ENCODE measurements at regions not wholly inside any gene's neighbourhood (a gene's known extent, or its start where the extent isn't known, plus 50 kb on each side); places are given as distances from the start of the nearest gene placed in this dataset.

DNA sequence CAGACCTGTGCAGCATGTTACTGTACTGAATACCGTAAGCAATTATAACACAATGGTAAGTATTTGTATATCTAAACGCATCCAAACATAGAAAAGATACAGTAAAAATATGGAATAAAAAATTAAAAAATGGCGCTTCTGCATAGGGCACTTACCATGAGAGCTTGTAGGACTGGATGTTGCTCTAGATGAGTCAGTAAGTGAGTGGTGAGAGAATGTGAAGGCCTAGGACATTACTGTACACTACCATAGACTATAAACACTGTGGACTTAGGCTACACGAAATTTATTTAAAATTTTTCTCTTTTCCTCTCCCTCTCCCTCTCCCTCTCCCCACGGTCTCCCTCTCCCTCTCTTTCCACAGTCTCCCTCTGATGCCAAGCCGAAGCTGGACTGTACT is 194.5 kb upstream of the CDKN3 start:
- Histone ChIP-seq H3K27me3 (no peaks in the 10 kb centered on the region), H3K4me3 (no peak overlapping the region), H3K36me3 (no peaks in the 10 kb centered on the region), H3K9me3 (peaks cover 0 to 7% (median 0%) of the 10 kb centered on the region in 4 donors), H3K27ac (replicated peaks in 1 of 4) (no peak overlapping the region), H3K4me1 (no peaks in the 10 kb centered on the region)
- intact Hi-C loops (cut with DNase I), result no loop called here
- WGBS, result 93% methylated on average over 6 of the region's 6 CpGs
- DNase-seq (ENCODE audit: extremely low spot score), result no peak
- no peak for TF ChIP-seq POLR2AphosphoS5 (IDR thresholded peaks at IDR 0.05)
- no peak for TF ChIP-seq EP300 (IDR thresholded peaks at IDR 0.05)
- no peak for TF ChIP-seq POLR2A (IDR thresholded peaks at IDR 0.05; ENCODE audit: low read depth)
- TF ChIP-seq, protein P1, sequence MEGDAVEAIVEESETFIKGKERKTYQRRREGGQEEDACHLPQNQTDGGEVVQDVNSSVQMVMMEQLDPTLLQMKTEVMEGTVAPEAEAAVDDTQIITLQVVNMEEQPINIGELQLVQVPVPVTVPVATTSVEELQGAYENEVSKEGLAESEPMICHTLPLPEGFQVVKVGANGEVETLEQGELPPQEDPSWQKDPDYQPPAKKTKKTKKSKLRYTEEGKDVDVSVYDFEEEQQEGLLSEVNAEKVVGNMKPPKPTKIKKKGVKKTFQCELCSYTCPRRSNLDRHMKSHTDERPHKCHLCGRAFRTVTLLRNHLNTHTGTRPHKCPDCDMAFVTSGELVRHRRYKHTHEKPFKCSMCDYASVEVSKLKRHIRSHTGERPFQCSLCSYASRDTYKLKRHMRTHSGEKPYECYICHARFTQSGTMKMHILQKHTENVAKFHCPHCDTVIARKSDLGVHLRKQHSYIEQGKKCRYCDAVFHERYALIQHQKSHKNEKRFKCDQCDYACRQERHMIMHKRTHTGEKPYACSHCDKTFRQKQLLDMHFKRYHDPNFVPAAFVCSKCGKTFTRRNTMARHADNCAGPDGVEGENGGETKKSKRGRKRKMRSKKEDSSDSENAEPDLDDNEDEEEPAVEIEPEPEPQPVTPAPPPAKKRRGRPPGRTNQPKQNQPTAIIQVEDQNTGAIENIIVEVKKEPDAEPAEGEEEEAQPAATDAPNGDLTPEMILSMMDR (IDR thresholded peaks at IDR 0.05), result no peak

DNA sequence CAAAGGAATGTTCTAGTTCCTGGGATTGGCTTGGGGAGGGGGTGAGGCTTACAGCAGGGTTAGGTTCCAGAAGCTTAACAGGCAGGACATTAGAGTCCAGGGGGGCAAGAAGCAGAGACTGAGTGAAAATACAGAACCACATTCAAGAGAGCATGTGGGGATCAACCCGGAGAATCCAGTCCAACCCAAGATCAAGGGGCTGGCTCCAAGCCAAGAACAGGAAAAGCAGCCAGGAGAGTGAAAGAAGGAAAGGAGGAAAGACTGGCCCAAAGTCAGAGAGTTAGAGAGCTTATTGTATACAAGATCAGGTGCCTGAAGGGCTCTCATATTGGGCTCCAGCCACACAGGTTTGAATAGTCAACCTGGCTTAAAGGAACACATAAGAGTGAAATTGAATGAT is 190.3 kb upstream of the CDKN3 start:
- no peak for TF ChIP-seq POLR2AphosphoS5 (IDR thresholded peaks at IDR 0.05)
- no peak for TF ChIP-seq POLR2A (IDR thresholded peaks at IDR 0.05; ENCODE audit: low read depth)
- TF ChIP-seq, protein P1 (IDR thresholded peaks at IDR 0.05), result no peak
- no peak for TF ChIP-seq EP300 (IDR thresholded peaks at IDR 0.05)
- DNase-seq (ENCODE audit: extremely low spot score), result no peak

DNA sequence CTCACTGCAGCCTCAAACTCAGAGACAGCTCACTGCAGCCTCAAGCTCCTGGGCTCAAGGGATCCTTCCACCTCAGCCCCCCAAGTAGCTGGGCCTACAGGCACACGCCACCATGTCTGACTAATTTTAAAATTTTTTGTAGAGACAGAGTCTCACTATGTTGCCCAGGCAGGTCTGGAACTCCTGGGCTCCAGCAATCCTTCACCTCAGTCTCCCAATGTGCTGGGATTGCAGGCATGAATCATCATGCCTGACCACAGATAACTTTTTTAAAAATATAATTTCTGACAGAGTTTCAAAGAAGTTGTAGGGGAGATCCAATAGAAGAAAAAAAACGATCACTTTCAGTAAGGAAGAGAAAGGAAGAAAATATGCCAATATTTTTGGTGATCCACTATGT is 189.7 kb upstream of the CDKN3 start:
- intact Hi-C loops (cut with DNase I), result no loop called here
- WGBS, result 86% methylated on average over 2 of the region's 2 CpGs
- no peaks in the 10 kb centered on the region for H3K36me3 ChIP-seq
- H3K4me1 ChIP-seq, result peaks cover 0 to 8% (median 0%) of the 10 kb centered on the region in 4 donors
- no peaks in the 10 kb centered on the region for H3K27me3 ChIP-seq
- H3K9me3 ChIP-seq, result no peaks in the 10 kb centered on the region
- TF ChIP-seq POLR2A (IDR thresholded peaks at IDR 0.05; ENCODE audit: low read depth) (no peak), EP300 (IDR thresholded peaks at IDR 0.05) (no peak), POLR2AphosphoS5 (IDR thresholded peaks at IDR 0.05) (no peak)
- TF ChIP-seq, protein P1 (IDR thresholded peaks at IDR 0.05), result no peak
- DNase-seq (ENCODE audit: extremely low spot score), result no peak
- H3K4me3 ChIP-seq, result no peak overlapping the region
- no peak overlapping the region for H3K27ac ChIP-seq (replicated peaks in 1 of 4)

More for the DNA sequence above, 190.3 kb upstream of the CDKN3 start:
- Histone ChIP-seq H3K36me3 (no peaks in the 10 kb centered on the region), H3K27me3 (no peaks in the 10 kb centered on the region), H3K4me1 (peaks cover 0 to 4% (median 0%) of the 10 kb centered on the region in 4 donors), H3K9me3 (no peaks in the 10 kb centered on the region), H3K27ac (replicated peaks in 1 of 4) (no peak overlapping the region), H3K4me3 (no peak overlapping the region)
- intact Hi-C loops (cut with DNase I), result no loop called here
- 17% methylated on average over 1 of the region's 1 CpG for WGBS

DNA sequence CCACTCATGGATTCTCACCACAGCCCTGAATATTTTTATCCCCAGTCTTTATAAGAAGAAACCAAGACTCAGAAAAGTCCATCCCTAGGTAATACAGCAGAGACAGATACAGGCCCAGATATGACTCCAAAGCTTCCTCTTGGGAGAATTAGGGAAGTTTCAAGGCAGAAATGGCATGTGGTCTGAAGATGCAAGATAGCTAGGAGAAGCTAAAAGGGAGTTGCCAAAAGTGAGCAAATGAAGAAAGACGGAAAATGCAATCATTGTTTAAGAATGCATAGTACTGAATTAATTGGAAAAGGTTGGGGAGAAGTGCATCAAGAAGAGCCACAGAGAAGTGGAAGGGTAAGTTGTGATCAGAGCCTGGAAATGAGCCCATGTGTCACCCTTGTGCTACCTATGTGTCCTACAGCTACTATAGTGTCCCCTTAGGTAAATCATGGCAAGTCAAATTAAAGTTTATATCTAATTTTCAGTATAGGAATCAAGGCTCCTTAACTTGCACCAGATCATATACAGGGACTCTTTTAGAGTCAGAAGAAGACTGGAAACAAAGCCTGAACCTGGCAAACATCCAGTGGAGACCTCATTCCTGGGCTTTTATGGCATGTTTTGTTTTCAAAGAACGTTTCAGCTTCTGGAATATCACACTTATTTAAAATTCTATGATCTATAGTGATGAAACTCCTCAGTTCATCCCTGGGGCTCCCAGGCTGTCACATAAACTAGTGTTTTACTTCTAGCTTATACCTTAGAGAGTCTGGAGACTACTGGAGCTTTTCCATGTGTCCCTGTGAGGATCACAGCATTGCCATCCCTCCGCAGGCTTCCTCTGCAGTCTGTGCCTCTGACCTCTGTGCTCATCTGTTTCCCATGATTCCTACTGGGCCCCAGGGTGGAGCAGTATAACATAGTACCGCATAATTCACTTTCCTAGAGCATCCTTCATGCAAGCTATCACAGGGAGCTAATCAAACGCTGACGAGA is 189.0 kb upstream of the CDKN3 start:
- no peak for DNase-seq (ENCODE audit: extremely low spot score)
- intact Hi-C loops (cut with DNase I), result no loop called here
- Histone ChIP-seq H3K27me3 (no peaks in the 10 kb centered on the region), H3K4me3 (no peak overlapping the region), H3K9me3 (no peaks in the 10 kb centered on the region), H3K4me1 (peaks cover 0 to 8% (median 0%) of the 10 kb centered on the region in 4 donors), H3K27ac (replicated peaks in 1 of 4) (no peak overlapping the region), H3K36me3 (no peaks in the 10 kb centered on the region)
- TF ChIP-seq POLR2A (IDR thresholded peaks at IDR 0.05; ENCODE audit: low read depth) (no peak), POLR2AphosphoS5 (IDR thresholded peaks at IDR 0.05) (no peak), EP300 (IDR thresholded peaks at IDR 0.05) (no peak)
- TF ChIP-seq, protein P1 (IDR thresholded peaks at IDR 0.05), result no peak
- 70% methylated on average over 6 of the region's 6 CpGs for WGBS

Measured in esophagus muscularis mucosa (tissue), 4 donors.